Left lobe of liver (tissue), 2 donors: ENCODE measurements at regions not wholly inside any gene's neighbourhood (a gene's known extent, or its start where the extent isn't known, plus 50 kb on each side); places are given as distances from the start of the nearest gene placed in this dataset.
A peak's percentile ranks its signal among the peaks of the same experiment; 100 is the strongest.

Experiments used
- ATAC-seq: fragments of 200-7000 bp; cut with Tn5 transposase; one replicate; pipeline ENCODE4 v1.9.1; 2020; ENCODE audit warnings: mild to moderate bottlenecking, moderate library complexity
- DNase-seq: peaks from one replicate; pipeline ENCODE4 v3.0.0-alpha.2; 2020; ENCODE audit warnings: low spot score
- donor health status: DM: no; HTN: no; CAD: no; lungs with moderate emphysema.
- donor health status: DM: no; HTN: yes; CAD: no.

DNA sequence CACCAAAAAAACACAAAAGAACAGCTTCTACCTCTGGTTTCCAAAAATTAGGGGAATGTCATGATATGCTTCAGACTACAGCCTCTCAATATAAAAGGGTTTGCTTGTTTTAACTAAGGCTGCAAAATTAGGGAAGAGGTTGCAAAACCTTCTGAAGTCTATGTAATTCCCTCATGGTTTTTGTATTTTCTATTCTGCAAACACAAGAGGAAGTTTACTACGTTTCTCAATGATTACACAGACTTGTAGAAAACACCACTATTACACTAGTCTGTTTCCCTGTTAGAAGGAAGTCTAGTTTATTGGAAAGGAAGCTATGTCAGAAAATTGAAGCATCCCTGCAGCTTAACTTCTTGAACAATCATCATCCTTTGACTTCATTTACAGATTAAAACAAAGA lies 229.7 kb upstream of the FMN2 start:
- ATAC-seq: no peak
- DNase-seq: no peak

DNA sequence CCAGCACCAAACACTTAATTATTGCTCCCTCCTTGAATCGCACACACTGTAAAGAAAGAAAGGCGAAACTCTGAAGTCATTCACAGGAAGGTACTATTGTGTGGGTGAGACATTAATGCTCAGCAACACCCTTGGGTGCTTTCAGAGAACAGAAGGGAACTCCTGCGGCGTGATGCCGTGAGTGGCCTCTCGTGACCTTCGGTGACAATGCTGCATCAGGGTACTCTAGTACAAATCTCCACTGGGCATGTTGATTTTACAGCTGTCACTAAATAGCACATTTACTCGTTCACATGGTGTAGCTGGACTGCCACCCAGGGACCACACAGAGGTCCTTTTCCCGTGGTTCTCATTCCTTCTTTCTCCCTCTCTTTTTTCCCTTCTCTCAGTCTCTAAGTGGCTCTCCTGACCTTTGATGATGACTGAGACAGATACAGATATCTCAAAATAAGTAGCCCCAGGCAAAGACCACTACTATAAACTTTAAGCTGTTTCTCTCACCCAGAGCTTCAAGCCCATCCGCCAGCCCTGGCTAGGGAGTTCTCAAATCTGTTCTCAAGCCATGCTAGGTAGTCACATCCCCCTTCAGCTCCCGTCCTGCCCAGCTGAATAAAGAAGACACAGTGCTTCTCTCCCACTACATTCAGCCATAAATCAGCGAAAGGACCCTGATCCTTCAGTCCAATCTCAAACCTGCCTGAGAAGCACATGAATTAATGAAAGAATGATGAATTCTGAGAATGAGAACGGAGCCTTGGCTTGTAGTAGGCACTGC lies 223.4 kb upstream of the FMN2 start:
- ATAC-seq: no peak

DNA sequence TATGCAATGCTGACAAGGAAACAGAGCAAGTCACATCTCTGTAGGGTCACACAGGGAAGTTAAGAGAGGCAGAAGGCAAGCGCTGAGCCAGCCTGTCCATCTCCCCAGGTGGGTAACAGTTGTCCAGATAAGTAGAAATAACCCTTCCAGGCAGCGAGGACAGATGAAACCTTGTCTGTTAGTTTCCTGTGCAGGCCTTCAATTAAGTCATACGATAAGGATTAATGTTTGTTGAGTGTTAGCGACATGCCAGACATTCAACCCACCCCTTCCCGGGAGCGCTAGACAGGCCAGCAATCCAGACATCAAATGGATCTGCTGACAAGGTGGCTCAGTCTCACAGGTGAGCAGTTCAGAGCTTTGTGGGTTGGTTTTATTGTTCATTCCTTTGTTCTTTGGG lies 221.5 kb upstream of the FMN2 start:
- ATAC-seq: no peak

More for the DNA sequence above, 223.4 kb upstream of the FMN2 start:
- DNase-seq: no peak

DNA sequence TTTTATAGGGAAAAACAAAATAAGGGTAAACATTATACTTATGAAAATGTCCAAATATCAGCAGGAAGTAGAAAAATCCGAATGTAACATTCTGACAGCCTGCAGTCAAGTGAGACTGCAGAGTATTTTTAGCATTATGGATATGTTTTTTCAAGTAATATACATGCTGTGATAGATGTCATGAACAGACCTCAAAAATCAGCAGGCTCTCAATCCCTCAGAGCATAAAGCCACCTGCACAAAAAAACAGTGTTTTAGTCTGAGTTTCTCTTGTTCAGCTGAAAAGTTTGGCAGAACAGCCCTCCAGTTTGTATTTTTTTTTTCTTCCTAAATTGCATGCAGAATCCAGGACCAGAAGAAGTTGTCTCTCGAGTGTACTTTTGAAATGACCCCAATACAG lies 219.1 kb upstream of the FMN2 start:
- ATAC-seq (no peak), DNase-seq (no peak)

More for the DNA sequence above, 221.5 kb upstream of the FMN2 start:
- DNase-seq: no peak

DNA sequence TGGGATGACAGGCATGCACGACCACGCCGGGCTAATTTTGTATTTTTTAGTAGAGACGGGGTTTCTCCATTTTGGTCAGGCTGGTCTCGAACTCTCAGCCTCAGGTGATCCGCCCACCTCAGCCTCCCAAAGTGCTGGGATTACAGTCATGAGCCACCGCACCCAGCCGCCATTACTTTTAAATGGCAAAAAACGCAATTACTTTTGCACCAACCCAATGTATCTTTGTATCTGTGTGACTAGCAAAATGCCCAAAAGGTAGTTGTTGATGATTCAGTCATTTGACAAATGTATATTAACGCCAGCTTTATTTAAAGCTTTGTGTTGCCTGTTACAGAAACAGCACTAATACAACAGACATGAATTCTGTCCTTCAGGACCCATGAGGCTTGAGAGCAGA lies 216.9 kb upstream of the FMN2 start:
- DNase-seq: no peak
- ATAC-seq: no peak

DNA sequence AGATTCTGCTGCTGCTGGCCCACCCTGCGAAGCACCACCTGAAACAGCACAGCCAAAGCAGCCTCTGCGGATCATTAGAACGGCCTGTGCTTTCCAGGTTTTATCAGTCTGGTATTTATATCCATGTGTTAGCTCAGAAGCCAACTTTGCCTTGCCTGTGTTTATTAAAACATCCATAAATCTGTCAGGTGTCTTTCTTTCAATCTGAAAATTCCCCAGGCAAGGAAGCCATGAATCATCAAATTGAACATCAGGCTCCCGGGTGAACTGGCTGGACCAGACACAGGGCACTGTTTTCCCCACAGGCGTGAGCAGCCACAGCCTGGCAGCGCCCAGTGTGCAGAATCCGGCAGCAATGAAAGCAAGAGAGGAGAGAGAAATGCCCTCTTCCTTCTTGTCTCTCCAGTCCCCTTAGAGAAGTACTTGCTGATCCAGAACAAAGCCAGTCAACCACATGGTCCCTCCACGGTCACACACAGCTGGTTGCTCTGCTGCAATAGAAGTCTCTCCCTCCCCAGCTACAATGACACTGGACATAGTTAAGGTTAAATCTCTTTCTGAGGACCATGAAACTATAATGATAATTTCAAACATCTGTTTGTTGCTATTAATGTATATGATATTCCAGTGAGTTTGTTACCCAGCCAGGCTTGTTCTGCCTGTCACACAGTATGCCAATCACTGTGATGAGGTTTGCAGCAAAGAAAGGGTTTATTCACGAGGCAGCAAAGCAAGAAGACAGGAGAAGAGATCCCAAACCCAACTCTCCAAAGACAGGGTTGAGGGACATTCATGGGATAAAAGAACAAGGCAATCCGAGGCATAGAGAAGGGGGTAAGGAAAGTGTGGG lies 212.1 kb upstream of the FMN2 start:
- ATAC-seq: no peak
- DNase-seq: no peak

DNA sequence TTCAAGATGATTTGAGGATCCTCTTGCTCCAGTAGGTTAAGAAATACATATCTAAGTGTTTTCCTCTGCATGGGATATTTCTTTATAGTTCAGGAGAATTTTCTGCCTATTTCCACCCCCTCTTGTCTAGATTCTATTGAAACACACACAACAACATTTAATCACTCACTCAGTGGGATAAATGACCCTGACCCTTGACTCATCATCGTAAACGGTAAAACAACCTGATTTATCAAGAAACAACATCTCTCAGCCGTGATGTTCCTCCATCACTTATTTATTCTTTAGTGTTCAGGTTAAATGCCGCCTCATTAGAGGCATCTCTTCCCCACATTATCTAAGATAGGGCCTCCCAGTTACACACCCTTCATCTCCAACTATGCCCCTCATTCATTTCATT lies 208.7 kb upstream of the FMN2 start:
- DNase-seq (no peak), ATAC-seq (no peak)

DNA sequence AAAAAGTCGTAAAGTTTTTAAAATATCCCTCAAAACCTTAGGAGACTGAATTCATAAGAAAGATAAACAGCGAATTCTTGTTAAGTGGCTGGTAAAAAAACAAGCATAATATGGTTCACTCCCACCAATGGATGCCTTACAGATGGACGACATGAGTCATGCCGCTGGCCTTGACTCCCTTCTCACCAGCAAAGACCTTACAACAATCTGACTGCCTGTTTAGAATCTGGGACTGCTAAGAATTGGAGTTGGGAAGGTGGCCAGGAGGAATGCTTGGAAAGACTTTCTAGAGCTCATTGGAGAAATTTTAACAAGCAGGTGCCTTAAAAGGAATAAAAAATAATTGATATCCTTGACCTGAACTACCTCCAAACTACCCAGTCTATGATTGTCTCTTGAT lies 206.9 kb upstream of the FMN2 start:
- ATAC-seq (no peak), DNase-seq (no peak)

DNA sequence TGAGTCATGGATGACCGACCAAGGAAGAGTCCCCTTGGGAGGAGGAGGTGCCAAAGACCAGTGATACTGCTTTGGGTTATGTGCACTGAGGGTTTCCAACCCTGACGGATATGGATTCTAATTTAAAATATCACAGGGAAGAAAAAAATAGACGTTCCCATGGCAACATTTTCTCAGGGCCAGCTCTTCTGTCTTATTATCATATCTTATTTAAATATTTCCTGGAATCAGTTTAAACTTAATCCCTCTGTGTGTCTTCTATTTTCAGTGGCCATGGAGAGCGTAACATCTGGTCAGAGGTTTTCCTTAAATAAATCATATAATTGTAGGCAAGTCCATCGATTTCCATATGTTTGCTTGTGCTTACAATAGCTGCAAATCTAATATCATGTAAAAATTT lies 205.4 kb upstream of the FMN2 start:
- ATAC-seq: no peak
- DNase-seq: no peak

DNA sequence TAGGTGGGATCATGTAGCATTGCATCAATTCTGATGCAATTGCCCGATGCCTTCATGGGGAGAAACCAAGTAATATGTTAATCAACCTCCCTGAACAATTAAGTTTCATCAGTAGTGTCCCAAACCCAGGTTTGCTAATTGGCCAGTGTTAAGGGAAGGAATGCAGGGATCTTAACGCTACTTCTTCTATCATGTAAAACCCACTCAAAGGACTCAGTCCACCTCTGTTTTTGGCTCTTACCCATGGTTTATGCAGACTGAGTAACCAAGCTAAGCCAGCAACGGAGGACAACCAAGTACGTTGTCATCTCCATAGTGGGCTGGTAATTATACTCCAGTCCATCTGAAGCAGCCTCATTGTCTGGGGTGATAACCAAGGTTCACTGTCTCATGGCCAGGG lies 203.0 kb upstream of the FMN2 start:
- no peak for ATAC-seq
- no peak for DNase-seq

DNA sequence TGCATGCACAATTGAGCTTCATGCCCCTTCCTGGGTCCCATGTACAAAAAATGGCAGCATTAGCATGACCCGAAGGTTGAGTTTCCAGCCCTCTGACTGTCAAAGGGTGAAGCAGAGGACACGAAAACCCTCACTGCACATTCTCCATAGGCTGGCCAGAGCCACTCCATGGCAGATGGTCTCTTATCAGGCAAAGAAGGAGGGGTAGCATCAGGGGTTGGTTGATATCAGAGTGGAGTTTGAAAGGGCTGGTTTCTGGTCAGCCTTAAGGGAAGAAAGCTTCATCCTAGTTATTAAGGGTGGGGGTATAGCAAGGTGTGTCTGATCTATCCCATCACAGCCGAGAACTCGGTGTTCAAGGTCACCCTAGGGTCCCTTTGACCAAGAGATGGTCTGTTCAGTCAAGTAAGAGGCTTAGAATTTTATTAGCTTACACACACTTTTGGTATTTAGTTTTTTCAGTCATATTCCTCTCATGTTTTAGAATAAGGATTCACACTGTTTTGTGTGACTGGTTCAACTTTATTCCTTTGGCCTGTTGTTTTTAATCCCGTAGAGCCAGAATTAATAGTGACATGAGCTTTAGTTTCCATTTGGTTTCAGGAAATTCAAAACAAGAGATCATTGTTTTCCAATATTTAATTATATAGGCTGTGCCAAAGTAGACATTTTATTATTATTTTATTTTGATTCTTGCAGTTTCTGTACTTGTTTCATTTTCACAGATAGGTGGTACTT lies 199.9 kb upstream of the FMN2 start:
- ATAC-seq (no peak), DNase-seq (no peak)

DNA sequence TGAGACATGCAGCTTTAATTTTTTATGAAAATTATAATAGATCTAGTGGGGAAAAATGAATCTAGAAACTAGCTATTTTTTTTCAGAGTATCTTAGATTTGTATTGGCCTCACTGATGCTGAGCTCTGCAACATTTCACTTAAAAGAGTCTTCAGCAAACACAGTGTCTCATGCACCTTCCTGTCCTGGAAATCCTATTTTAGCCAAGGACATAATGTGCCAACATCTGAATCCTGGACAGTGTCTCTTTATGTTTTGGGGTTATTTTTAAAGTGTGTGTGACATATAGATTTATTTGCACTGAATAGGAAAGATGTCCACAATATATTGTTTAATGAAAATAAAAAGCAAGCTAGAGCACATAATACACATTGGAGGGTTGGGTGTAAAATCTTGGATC lies 199.1 kb upstream of the FMN2 start:
- no peak for DNase-seq
- ATAC-seq: no peak

DNA sequence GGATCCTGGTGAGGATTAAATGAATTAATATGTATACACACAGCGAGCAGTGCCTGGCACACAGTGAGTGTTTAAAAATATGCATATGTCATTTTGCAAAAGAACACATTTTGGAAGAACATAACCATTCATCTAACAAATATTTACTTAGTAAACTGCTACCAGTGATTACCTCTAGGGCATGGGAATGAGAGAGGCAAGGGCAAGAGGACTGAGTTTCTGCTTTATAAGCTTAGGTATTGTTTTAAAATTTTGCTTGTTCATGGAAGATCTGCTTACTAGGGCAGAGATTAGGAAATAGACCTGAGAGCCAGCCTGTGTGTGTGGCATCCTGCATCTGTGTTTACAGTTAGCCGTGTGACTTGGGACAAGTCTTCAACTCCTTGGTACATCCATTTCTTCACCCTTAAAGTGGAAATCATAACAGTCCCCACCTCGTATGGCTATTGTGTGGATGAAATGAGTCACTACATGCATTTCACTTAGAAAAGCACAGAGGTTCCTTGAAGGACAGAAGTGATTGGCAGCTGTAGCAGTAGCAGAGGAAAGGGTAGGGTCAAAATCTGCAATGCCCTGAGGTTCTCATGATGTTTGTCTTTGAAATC lies 198.5 kb upstream of the FMN2 start:
- no peak for ATAC-seq

DNA sequence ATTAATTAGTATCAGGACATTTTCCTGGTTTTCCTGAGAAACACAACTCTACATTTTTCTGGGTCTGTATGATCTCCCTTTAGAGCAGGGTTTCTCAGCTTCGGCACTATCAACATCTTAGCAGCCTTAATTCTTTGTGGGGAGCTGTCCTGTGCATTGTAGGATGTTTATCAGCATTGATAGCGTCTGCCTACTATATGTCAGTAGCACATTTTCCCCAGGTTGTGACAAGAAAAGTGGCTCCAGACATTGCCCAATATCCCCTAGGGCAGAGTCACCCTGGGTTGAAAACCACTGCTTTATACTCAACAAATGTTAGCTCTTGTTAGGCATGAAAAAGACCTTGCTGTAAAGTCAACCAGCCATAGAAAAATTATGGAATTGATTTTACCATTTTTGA lies 195.1 kb upstream of the FMN2 start:
- ATAC-seq: no peak
- no peak for DNase-seq

More for the DNA sequence above, 198.5 kb upstream of the FMN2 start:
- no peak for DNase-seq

DNA sequence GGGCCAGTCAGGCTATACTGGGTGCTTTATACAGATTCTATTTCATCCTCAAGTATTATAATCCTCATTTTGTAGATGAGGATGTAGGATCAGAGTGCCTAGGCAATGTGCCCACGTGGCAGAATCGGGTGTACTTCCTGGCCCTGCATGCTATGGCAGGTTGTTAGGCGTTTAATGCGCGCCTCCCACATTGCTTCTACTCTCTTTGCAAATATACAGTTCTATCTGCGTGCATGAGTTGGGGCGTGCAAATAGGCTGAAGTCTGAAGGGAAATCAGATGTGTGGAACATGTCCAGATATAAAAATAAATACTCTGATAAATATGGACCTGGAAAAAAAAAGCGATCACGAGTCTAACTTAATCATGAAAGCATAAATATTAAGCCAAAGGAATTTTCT lies 194.7 kb upstream of the FMN2 start:
- ATAC-seq (no peak), DNase-seq (no peak)

DNA sequence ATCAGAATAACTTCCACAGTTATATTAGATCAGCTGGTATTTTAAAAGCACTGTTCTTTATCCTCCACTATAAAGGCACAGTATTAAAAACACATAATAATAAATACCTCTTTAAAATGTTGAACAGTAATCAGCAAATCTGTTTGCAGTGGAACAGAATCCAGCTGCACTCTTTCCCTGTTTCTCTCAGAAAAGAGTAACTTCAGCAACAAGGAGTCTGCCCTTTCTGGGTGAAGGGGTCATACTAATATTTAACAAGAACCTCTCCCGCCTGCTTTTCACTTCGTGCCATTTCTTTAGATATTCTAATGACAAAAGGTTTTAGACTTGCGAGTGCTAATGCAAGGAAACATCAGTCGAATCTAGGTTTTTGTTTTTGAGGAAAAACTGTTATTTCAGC lies 194.2 kb upstream of the FMN2 start:
- no peak for DNase-seq

DNA sequence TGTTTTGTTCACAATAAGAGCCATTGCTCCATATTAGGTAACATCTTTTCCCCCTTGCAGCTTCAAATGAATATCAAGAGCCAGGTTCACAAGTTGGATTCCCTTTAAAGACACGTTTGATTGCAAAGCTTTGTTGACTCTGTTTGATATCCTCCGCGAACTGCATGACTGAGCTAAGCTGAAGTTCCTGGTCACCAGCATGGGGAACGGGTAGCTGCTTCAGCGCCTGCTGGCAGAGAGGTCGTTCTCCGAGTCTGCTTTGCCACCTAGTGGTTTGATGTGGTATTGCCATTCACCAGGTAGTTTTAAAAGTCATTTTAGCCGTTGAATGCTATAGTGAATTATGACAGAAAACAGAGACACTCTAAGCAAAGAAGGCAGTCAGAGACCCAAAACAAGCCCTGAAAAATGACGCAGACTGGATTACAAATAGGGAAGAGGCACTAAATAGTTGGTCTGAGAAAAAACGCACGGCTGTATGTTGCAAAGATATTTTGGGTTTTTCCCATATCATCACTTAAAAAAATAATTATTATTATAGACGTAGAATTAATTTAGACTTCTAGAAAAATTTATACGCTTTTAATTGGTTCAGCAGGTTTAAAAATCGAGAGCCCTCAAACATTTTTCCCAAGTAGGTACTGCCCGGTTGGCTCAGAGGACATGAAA lies 193.5 kb upstream of the FMN2 start:
- ATAC-seq (peak; percentile 100), DNase-seq (peak; percentile 74)

More for the DNA sequence above, 194.2 kb upstream of the FMN2 start:
- ATAC-seq: no peak

DNA sequence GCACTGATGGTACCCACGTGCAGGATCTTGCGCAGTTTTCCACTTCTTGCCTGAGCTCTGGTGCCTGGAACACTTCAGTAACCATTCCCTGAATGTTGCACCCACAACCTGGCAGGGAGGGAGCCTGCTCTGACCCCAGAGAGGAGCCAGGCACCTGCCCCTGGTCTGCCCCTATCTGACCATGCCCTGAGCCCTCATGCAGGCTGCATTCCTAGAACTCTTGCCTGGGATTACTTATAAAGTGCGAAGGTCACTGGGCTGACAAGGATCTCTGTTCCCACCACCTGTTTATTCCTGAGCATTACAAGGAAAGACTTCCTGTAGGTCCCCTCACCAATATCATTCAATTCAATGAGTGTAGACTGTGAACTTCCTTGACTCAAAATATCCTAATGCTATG lies 191.9 kb upstream of the FMN2 start:
- no peak for DNase-seq
- ATAC-seq: peak; percentile 56

DNA sequence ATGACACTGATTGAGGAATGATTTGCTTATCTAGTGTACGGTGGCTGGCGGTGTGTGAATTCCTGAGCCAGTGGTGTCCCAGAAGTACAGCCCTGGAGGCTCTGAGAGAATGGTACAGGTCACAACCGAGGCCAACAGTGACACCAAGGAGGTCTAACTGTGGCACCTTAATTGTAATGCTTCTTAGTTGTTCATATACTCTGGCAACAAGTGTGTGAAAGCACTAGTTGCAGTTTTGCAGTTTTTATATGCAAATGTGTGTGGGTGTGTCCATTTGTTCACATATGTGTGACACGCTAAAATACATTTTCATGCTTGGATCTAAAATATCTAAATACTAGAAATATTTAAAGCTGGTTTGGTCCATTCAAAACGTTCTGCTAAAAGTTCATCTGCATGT lies 185.3 kb upstream of the FMN2 start:
- DNase-seq (no peak), ATAC-seq (no peak)

DNA sequence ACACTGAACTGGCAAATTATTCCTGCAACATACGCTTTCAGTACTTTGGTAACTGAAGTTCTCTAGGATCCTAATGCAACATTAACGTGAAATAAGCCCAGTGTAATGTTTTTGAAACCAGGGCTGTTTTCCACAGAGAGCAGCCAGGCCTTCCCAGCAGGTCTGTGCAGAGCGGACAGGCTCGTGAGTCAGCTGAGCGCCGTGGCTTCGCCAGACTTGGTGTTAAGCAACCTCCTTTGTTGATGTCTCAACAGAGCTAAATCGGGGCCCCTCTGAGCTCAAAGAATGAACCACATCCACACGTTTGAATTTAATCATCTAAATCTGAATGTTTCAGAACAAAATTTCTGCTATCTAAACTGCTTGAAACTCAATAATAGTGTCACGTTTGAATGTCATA lies 181.8 kb upstream of the FMN2 start:
- ATAC-seq (peak; percentile 74), DNase-seq (peak; percentile 60)

DNA sequence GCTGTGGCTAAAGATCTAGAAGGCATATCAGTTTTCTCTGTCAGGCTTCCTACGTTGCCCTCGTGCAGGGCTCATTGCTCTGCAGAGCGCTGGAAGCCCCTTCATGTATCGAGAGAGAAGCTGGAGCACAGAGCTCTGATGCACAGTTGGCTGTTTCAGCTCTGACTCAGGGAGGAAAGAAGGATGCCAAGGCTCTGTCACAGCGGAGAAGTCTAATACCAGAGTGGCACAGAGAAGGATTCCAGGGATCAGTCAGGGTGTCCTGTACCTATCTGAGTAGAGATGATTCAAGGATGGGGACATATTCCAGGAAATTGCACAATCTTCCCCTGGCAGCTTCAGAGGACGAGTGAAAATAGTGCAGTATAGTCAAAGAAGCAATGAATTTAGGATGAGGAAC lies 179.2 kb upstream of the FMN2 start:
- DNase-seq: no peak
- peak; percentile 81 for ATAC-seq
